KMS-11 (cell line): ENCODE measurements at regions not wholly inside any gene's neighbourhood (a gene's known extent, or its start where the extent isn't known, plus 50 kb on each side); places are given as distances from the start of the nearest gene placed in this dataset.
"Not testable (repeated sequence)": the region's sequence is repeated elsewhere in the genome, so short reads cannot be mapped to it uniquely, and the experiment has no call there.

ENCODE experiments used
- H2AFZ ChIP-seq: fragments of 200-600 bp; sonication (generic); 2 replicates; pipeline ENCODE4 v1.6.1; 2016; ENCODE audit warnings: antibody characterized with exemption, mixed run types, low read depth
- H3K27ac ChIP-seq: fragments of 200-600 bp; sonication (generic); 2 replicates; pipeline ENCODE4 v1.6.1; 2016; ENCODE audit warnings: mild to moderate bottlenecking, mixed run types
- H3K27me3 ChIP-seq: fragments of 200-600 bp; sonication (generic); 2 replicates; pipeline ENCODE4 v1.6.1; 2017; ENCODE audit warnings: mild to moderate bottlenecking, low read depth, mixed run types, moderate library complexity; ENCODE audit not compliant: insufficient read depth
- H3K36me3 ChIP-seq: fragments of 200-600 bp; sonication (generic); 2 replicates; pipeline ENCODE4 v1.6.1; 2017; ENCODE audit warnings: mild to moderate bottlenecking, mixed run types; ENCODE audit not compliant: insufficient read depth
- H3K4me1 ChIP-seq: fragments of 200-600 bp; sonication (generic); 2 replicates; pipeline ENCODE4 v1.6.1; 2016; ENCODE audit warnings: mild to moderate bottlenecking, low read depth, mixed run types; ENCODE audit not compliant: poor library complexity, severe bottlenecking
- H3K4me2 ChIP-seq: fragments of 200-600 bp; sonication (generic); 2 replicates; pipeline ENCODE4 v1.7.0; 2016; ENCODE audit warnings: mild to moderate bottlenecking, mixed run types
- H3K4me3 ChIP-seq: fragments of 200-600 bp; sonication (generic); IDR thresholded peaks from 2 replicates; pipeline ENCODE4 v1.6.1; 2017; ENCODE audit warnings: low read depth, low read length, mixed read lengths; ENCODE audit not compliant: insufficient read depth
- H3K79me2 ChIP-seq: fragments of 200-600 bp; sonication (generic); 2 replicates; pipeline ENCODE4 v1.6.1; 2016; ENCODE audit warnings: low read depth, mixed run types; ENCODE audit not compliant: insufficient read depth
- H3K9ac ChIP-seq: fragments of 200-600 bp; sonication (generic); 2 replicates; pipeline ENCODE4 v1.6.1; 2016; ENCODE audit warnings: mild to moderate bottlenecking, mixed run types
- H4K20me1 ChIP-seq: fragments of 200-600 bp; sonication (generic); 2 replicates; pipeline ENCODE4 v1.6.1; 2016; ENCODE audit warnings: mild to moderate bottlenecking, mixed run types; ENCODE audit not compliant: insufficient read depth
- CTCF ChIP-seq: fragments of 200-600 bp; sonication (generic); conservative IDR thresholded peaks from 2 replicates; pipeline ENCODE4 v1.6.1; 2017; ENCODE audit warnings: low read depth, mild to moderate bottlenecking, antibody characterized with exemption, low read length, moderate library complexity, mixed read lengths

- Histone ChIP-seq H2AFZ (no peak overlapping the region), H4K20me1 (no peaks in the 10 kb centered on the region), H3K36me3 (no peaks in the 10 kb centered on the region), H3K9ac (no peak overlapping the region), H3K4me1 (no peaks in the 10 kb centered on the region), H3K27ac (no peak overlapping the region), H3K79me2 (no peaks in the 10 kb centered on the region), H3K27me3 (no peaks in the 10 kb centered on the region), H3K4me3 (no peak overlapping the region), H3K4me2 (no peak overlapping the region)
- TF ChIP-seq CTCF: no peak
Measured at GRCh38 chr2:183773775-183774174, 649.5 kb downstream of the NUP35 start.

GRCh38 chr2:183780072-183780471 lies 655.8 kb downstream of the NUP35 start:
- H3K36me3 ChIP-seq: no peaks in the 10 kb centered on the region
- no peak for TF ChIP-seq CTCF

GRCh38 chr2:183782436-183782835 lies 658.2 kb downstream of the NUP35 start:
- Histone ChIP-seq H4K20me1 (no peaks in the 10 kb centered on the region), H3K4me1 (no peaks in the 10 kb centered on the region), H3K4me2 (no peak overlapping the region), H3K4me3 (no peak overlapping the region), H3K27me3 (no peaks in the 10 kb centered on the region), H3K9ac (no peak overlapping the region), H3K79me2 (no peaks in the 10 kb centered on the region), H2AFZ (no peak overlapping the region), H3K27ac (no peak overlapping the region), H3K36me3 (no peaks in the 10 kb centered on the region)
- no peak for TF ChIP-seq CTCF

More at GRCh38 chr2:183780072-183780471, 655.8 kb downstream of the NUP35 start:
- no peak overlapping the region for H3K27ac ChIP-seq
- H3K4me3 ChIP-seq: no peak overlapping the region
- no peak overlapping the region for H3K4me2 ChIP-seq
- H4K20me1 ChIP-seq: no peaks in the 10 kb centered on the region
- H2AFZ ChIP-seq: no peak overlapping the region
- no peaks in the 10 kb centered on the region for H3K27me3 ChIP-seq
- H3K9ac ChIP-seq: no peak overlapping the region
- H3K79me2 ChIP-seq: no peaks in the 10 kb centered on the region
- H3K4me1 ChIP-seq: no peaks in the 10 kb centered on the region

DNA sequence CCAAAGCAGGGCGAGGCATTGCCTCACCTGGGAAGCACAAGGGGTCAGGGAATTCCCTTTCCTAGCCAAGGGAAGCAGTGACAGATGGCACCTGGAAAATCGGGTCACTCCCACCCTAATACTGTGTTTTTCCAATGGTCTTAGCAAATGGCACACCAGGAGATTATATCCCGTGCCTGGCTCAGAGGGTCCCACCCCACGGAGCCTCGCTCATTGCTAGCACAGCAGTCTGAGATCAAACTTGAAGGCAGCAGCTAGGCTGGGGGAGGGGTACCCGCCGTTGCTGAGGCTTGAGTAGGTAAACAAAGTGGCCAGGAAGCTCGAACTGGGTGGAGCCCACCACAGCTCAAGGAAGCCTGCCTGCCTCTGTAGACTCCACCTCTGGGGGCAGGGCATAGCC lies 664.6 kb downstream of the NUP35 start:
- not testable (repeated sequence) for H3K36me3 ChIP-seq, H3K4me3 ChIP-seq, H3K27ac ChIP-seq, H4K20me1 ChIP-seq, H3K4me2 ChIP-seq, H3K79me2 ChIP-seq, H3K27me3 ChIP-seq, H3K4me1 ChIP-seq, H2AFZ ChIP-seq, H3K9ac ChIP-seq

DNA sequence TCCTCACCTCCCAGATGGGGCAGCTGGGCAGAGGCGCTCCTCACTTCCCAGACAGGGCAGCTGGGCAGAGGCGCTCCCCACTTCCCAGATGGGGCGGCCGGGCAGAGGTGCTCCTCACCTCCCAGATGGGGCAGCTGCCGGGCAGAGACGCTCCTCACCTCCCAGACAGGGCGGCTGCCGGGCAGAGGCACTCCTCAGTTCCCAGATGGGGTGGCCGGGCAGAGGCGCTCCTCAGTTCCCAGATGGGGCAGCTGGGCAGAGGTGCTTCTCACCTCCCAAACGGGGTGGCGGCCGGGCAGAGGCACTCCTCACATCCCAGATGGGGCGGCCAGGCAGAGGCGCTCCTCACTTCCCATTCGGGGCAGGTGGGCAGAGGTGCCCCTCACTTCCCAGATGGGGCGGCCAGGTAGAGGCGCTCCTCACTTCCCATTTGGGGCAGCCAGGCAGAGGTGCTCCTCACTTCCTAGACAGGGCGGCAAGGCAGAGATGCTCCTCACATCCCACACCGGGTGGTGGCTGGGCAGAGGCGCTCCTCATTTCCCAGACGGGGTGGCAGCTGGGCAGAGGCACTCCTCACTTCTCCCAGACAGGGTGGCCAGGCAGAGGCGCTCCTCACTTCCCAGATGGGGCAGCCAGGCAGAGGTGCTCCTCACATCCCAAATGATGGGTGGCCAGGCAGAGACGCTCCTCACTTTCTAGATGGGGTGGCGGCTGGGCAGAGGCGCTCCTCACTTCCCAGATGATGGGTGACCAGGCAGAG lies 668.1 kb downstream of the NUP35 start:
- not testable (repeated sequence) for H3K27me3 ChIP-seq, H3K4me2 ChIP-seq, H3K4me3 ChIP-seq, H3K79me2 ChIP-seq, H3K36me3 ChIP-seq, H3K4me1 ChIP-seq, H4K20me1 ChIP-seq, H2AFZ ChIP-seq, H3K9ac ChIP-seq, H3K27ac ChIP-seq
